HG03432 (cell line): ENCODE measurements at regions not wholly inside any gene's neighbourhood (a gene's known extent, or its start where the extent isn't known, plus 50 kb on each side); places are given as distances from the start of the nearest gene placed in this dataset.
A peak's percentile ranks its signal among the peaks of the same experiment; 100 is the strongest.

Source experiments
- ATAC-seq: cut with Tn5 transposase; IDR thresholded peaks from one replicate; pipeline ENCODE4 v1.9.1; 2021; ENCODE audit warnings: mild to moderate bottlenecking, moderate library complexity; ENCODE audit not compliant: unreplicated experiment

GRCh38 chr9:1653282-1653681 is 361.9 kb upstream of the SMARCA2 start:
- ATAC-seq, result no peak

GRCh38 chr9:1658661-1659362 is 356.3 kb upstream of the SMARCA2 start:
- no peak for ATAC-seq

- no peak for ATAC-seq
Observed at GRCh38 chr9:1659363-1659690, 355.8 kb upstream of the SMARCA2 start.

- ATAC-seq, result no peak
Observed at GRCh38 chr9:1668441-1668840, 346.7 kb upstream of the SMARCA2 start.

- ATAC-seq, result no peak
Observed at GRCh38 chr9:1673300-1673699, 341.8 kb upstream of the SMARCA2 start.

- no peak for ATAC-seq
Observed at GRCh38 chr9:1676771-1677170, 338.4 kb upstream of the SMARCA2 start.

- ATAC-seq, result no peak
Observed at GRCh38 chr9:1683951-1684350, 331.2 kb upstream of the SMARCA2 start.

GRCh38 chr9:1698991-1699390 is 316.2 kb upstream of the SMARCA2 start:
- no peak for ATAC-seq

GRCh38 chr9:1701113-1701512 is 314.0 kb upstream of the SMARCA2 start:
- ATAC-seq, result no peak

GRCh38 chr9:1702701-1703100 is 312.4 kb upstream of the SMARCA2 start:
- no peak for ATAC-seq

- no peak for ATAC-seq
Observed at GRCh38 chr9:1707291-1707690, 307.9 kb upstream of the SMARCA2 start.

GRCh38 chr9:1708219-1708618 is 306.9 kb upstream of the SMARCA2 start:
- ATAC-seq, result no peak

- ATAC-seq, result no peak
Observed at GRCh38 chr9:1709347-1709746, 305.8 kb upstream of the SMARCA2 start.

- ATAC-seq, result no peak
Observed at GRCh38 chr9:1712861-1713450, 302.2 kb upstream of the SMARCA2 start.

GRCh38 chr9:1713841-1714240 is 301.3 kb upstream of the SMARCA2 start:
- ATAC-seq, result no peak

GRCh38 chr9:1717882-1718281 is 297.3 kb upstream of the SMARCA2 start:
- no peak for ATAC-seq

- ATAC-seq, result no peak
Observed at GRCh38 chr9:1718836-1719235, 296.3 kb upstream of the SMARCA2 start.

- ATAC-seq, result no peak
Observed at GRCh38 chr9:1721196-1721595, 294.0 kb upstream of the SMARCA2 start.

- no peak for ATAC-seq
Observed at GRCh38 chr9:1722404-1722803, 292.7 kb upstream of the SMARCA2 start.

GRCh38 chr9:1723522-1724015 is 291.6 kb upstream of the SMARCA2 start:
- ATAC-seq, result no peak

GRCh38 chr9:1726993-1727759 is 288.0 kb upstream of the SMARCA2 start:
- ATAC-seq, result peak; percentile 51

GRCh38 chr9:1729631-1730030 is 285.5 kb upstream of the SMARCA2 start:
- ATAC-seq, result no peak
